ENCODE measurements at regions not wholly inside any gene's neighbourhood (a gene's known extent, or its start where the extent isn't known, plus 50 kb on each side); places are given as distances from the start of the nearest gene placed in this dataset.

GRCh38 chr7:114263219-114263618, 151.4 kb upstream of the FOXP2 start:
- Histone ChIP-seq H3K4me3 (ENCODE audit: low read length) (no peak overlapping the region), H3K9me2 (replicated peaks; ENCODE audit: low read length) (no peaks in the 10 kb centered on the region), H3K27me3 (ENCODE audit: low read length) (peaks cover 15% of the 10 kb centered on the region; the same call in 1 of the 2 replicates), H3K4me2 (ENCODE audit: low read length) (no peak overlapping the region), H3K27ac (ENCODE audit: low read length) (no peak overlapping the region), H3K79me2 (ENCODE audit: low read length) (no peaks in the 10 kb centered on the region), H2AFZ (ENCODE audit: low read length) (no peak overlapping the region), H3K36me3 (ENCODE audit: low read depth, low read length) (no peaks in the 10 kb centered on the region), H4K20me1 (ENCODE audit: low read length) (no peaks in the 10 kb centered on the region), H3F3A (ENCODE audit: low read length, unreplicated experiment) (no peaks in the 10 kb centered on the region), H3K4me1 (ENCODE audit: insufficient read depth, low read length) (no peaks in the 10 kb centered on the region), H3K9me3 (ENCODE audit: low read length) (no peaks in the 10 kb centered on the region), H3K9ac (ENCODE audit: low read length) (no peak overlapping the region)
- no peak for DNase-seq
- no peak for ATAC-seq
- BruUV-seq (replicated peaks), result no TSS peak
- intact Hi-C loops (cut with micrococcal nuclease), result no loop called here
- CTCF ChIA-PET, result no interaction called here
- POLR2A ChIA-PET (ENCODE audit: unreplicated experiment), result no interaction called here
- TF ChIP-seq CTCF (conservative IDR thresholded peaks at IDR 0.05; ENCODE audit: low read depth, low read length) (no peak), EZH2 (IDR thresholded peaks at IDR 0.05; ENCODE audit: low read length, unreplicated experiment) (no peak), EZH2phosphoT487 (IDR thresholded peaks at IDR 0.05; ENCODE audit: borderline replicate concordance, low read length) (no peak)

- Histone ChIP-seq H3K9me2 (replicated peaks; ENCODE audit: low read length) (no peaks in the 10 kb centered on the region), H2AFZ (ENCODE audit: low read length) (no peak overlapping the region), H3K27me3 (ENCODE audit: low read length) (peaks cover 9% of the 10 kb centered on the region; the same call in 1 of the 2 replicates), H3F3A (ENCODE audit: low read length, unreplicated experiment) (no peaks in the 10 kb centered on the region), H3K9ac (ENCODE audit: low read length) (no peak overlapping the region), H3K27ac (ENCODE audit: low read length) (no peak overlapping the region), H3K79me2 (ENCODE audit: low read length) (no peaks in the 10 kb centered on the region), H3K36me3 (ENCODE audit: low read depth, low read length) (no peaks in the 10 kb centered on the region), H4K20me1 (ENCODE audit: low read length) (no peaks in the 10 kb centered on the region), H3K4me3 (ENCODE audit: low read length) (no peak overlapping the region), H3K4me1 (ENCODE audit: insufficient read depth, low read length) (no peaks in the 10 kb centered on the region), H3K9me3 (ENCODE audit: low read length) (no peaks in the 10 kb centered on the region), H3K4me2 (ENCODE audit: low read length) (no peak overlapping the region)
- DNase-seq, result no peak
- TF ChIP-seq EZH2 (IDR thresholded peaks at IDR 0.05; ENCODE audit: low read length, unreplicated experiment) (no peak), EZH2phosphoT487 (IDR thresholded peaks at IDR 0.05; ENCODE audit: borderline replicate concordance, low read length) (no peak), CTCF (conservative IDR thresholded peaks at IDR 0.05; ENCODE audit: low read depth, low read length) (no peak)
- ChIA-PET CTCF (no interaction called here), POLR2A (ENCODE audit: unreplicated experiment) (no interaction called here)
- BruUV-seq (replicated peaks), result no TSS peak
- ATAC-seq, result no peak
- intact Hi-C loops (cut with micrococcal nuclease), result no loop called here
Observed at GRCh38 chr7:114255404-114255841, 159.2 kb upstream of the FOXP2 start.

- POLR2A ChIA-PET (ENCODE audit: unreplicated experiment), result no interaction called here
- Histone ChIP-seq H3K4me2 (ENCODE audit: low read length) (no peak overlapping the region), H3K9ac (ENCODE audit: low read length) (no peak overlapping the region), H4K20me1 (ENCODE audit: low read length) (no peaks in the 10 kb centered on the region), H3F3A (ENCODE audit: low read length, unreplicated experiment) (no peaks in the 10 kb centered on the region), H3K27ac (ENCODE audit: low read length) (no peak overlapping the region), H3K9me2 (replicated peaks; ENCODE audit: low read length) (no peaks in the 10 kb centered on the region), H3K79me2 (ENCODE audit: low read length) (no peaks in the 10 kb centered on the region), H2AFZ (ENCODE audit: low read length) (no peak overlapping the region), H3K4me3 (ENCODE audit: low read length) (no peak overlapping the region), H3K9me3 (ENCODE audit: low read length) (no peaks in the 10 kb centered on the region), H3K4me1 (ENCODE audit: insufficient read depth, low read length) (no peaks in the 10 kb centered on the region), H3K27me3 (ENCODE audit: low read length) (0 out of 2 replicates have a peak, but pooled peaks cover 10% of the 10 kb centered on the region), H3K36me3 (ENCODE audit: low read depth, low read length) (no peaks in the 10 kb centered on the region)
- no TSS peak for BruUV-seq (replicated peaks)
- intact Hi-C loops (cut with micrococcal nuclease), result no loop called here
- DNase-seq (no peak), ATAC-seq (no peak)
- CTCF ChIA-PET, result no interaction called here
- no peak for TF ChIP-seq CTCF (conservative IDR thresholded peaks at IDR 0.05; ENCODE audit: low read depth, low read length)
- TF ChIP-seq EZH2phosphoT487 (IDR thresholded peaks at IDR 0.05; ENCODE audit: borderline replicate concordance, low read length), result no peak
- no peak for TF ChIP-seq EZH2 (IDR thresholded peaks at IDR 0.05; ENCODE audit: low read length, unreplicated experiment)
Observed at GRCh38 chr7:114243646-114244045, 171.0 kb upstream of the FOXP2 start.
